Thoracic aorta (tissue), 2 donors: ENCODE measurements at regions not wholly inside any gene's neighbourhood (a gene's known extent, or its start where the extent isn't known, plus 50 kb on each side); places are given as distances from the start of the nearest gene placed in this dataset.

ENCODE experiments used
- ATAC-seq: fragments of 150-250 bp; one replicate; pipeline ENCODE4 v1.8.0; 2017; ENCODE audit warnings: low read depth; ENCODE audit not compliant: insufficient number of reproducible peaks, low FRiP score
- DNase-seq: peaks from one replicate; pipeline ENCODE4 v3.0.0-alpha.2; 2020; ENCODE audit warnings: low spot score
- H3K27ac ChIP-seq, 2 donors: fragments of 200-600 bp; sonication (generic); 1 replicate in 1 of 2; 2 replicates in 1 of 2; pipeline ENCODE4 v1.5.1; 2016; ENCODE audit warnings: mild to moderate bottlenecking in 2 of 2, moderate library complexity in 2 of 2
- H3K27me3 ChIP-seq: fragments of 200-600 bp; sonication (generic); replicated peaks from 2 replicates; pipeline ENCODE4 v1.6.0; 2016; ENCODE audit warnings: mild to moderate bottlenecking; ENCODE audit not compliant: insufficient read depth
- H3K36me3 ChIP-seq: fragments of 200-600 bp; sonication (generic); one replicate; pipeline ENCODE4 v1.5.1; 2016
- H3K4me1 ChIP-seq, 2 donors: fragments of 200-600 bp; sonication (generic); 1 replicate in 1 of 2; 2 replicates in 1 of 2; pipeline versions ENCODE4 v1.5.1 to v1.6.0; 2016; ENCODE audit warnings: low read depth in 2 of 2, mild to moderate bottlenecking in 1 of 2; ENCODE audit not compliant: control insufficient read depth in 1 of 2
- H3K4me3 ChIP-seq: fragments of 200-600 bp; sonication (generic); 2 replicates; pipeline ENCODE4 v1.5.1; 2016; ENCODE audit warnings: mild to moderate bottlenecking
- H3K9me3 ChIP-seq: fragments of 200-600 bp; sonication (generic); 2 replicates; pipeline ENCODE4 v1.5.1; 2016
- CTCF ChIP-seq: fragments of 200-600 bp; sonication (generic); IDR thresholded peaks from one replicate; pipeline ENCODE4 v1.5.1; 2019; ENCODE audit warnings: antibody characterized with exemption

GRCh38 chr12:63400718-63401117 is 249.7 kb upstream of the AVPR1A start:
- no peak for TF ChIP-seq CTCF
- no peak for ATAC-seq
- no peak overlapping the region for H3K27ac ChIP-seq
- no peaks in the 10 kb centered on the region for H3K9me3 ChIP-seq
- no peak overlapping the region for H3K4me3 ChIP-seq
- no peak for DNase-seq
- H3K27me3 ChIP-seq: no peaks in the 10 kb centered on the region
- H3K36me3 ChIP-seq: no peaks in the 10 kb centered on the region
- no peaks in the 10 kb centered on the region for H3K4me1 ChIP-seq

GRCh38 chr12:63400318-63400717 is 249.3 kb upstream of the AVPR1A start:
- no peak for TF ChIP-seq CTCF
- Histone ChIP-seq H3K9me3 (no peaks in the 10 kb centered on the region), H3K4me1 (no peaks in the 10 kb centered on the region), H3K27ac (no peak overlapping the region), H3K4me3 (no peak overlapping the region), H3K27me3 (no peaks in the 10 kb centered on the region), H3K36me3 (no peaks in the 10 kb centered on the region)
- DNase-seq: no peak
- no peak for ATAC-seq

- H3K9me3 ChIP-seq: no peaks in the 10 kb centered on the region
- ATAC-seq (no peak), DNase-seq (no peak)
- no peak for TF ChIP-seq CTCF
- no peaks in the 10 kb centered on the region for H3K4me1 ChIP-seq
- H3K27me3 ChIP-seq: no peaks in the 10 kb centered on the region
- H3K4me3 ChIP-seq: no peak overlapping the region
- H3K36me3 ChIP-seq: no peaks in the 10 kb centered on the region
- no peak overlapping the region for H3K27ac ChIP-seq
Measured at GRCh38 chr12:63397807-63398206, 246.8 kb upstream of the AVPR1A start.

DNA sequence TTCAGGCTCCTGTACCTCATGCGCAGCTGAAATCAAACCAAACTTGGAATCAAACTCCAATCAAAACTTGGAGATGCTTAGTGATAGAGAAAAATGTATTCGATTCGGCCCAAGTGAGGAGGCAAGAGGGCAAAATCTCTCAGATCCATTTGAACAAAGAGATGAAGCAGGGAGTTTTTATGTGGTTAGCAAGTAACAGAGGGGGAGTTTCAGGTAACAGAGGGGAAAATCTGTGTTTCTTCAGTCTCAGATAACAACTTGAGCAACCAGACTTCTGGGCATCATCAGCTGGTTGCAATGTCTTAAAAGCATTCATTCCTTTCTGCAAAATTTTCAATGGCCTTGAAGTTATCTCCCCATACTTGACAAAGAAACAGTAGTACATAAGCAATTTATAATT is 245.1 kb upstream of the AVPR1A start:
- no peaks in the 10 kb centered on the region for H3K27me3 ChIP-seq
- ATAC-seq (no peak), DNase-seq (no peak)
- H3K4me3 ChIP-seq: no peak overlapping the region
- H3K9me3 ChIP-seq: no peaks in the 10 kb centered on the region
- TF ChIP-seq CTCF: no peak
- H3K36me3 ChIP-seq: no peaks in the 10 kb centered on the region
- H3K27ac ChIP-seq: no peak overlapping the region
- H3K4me1 ChIP-seq: no peaks in the 10 kb centered on the region

DNA sequence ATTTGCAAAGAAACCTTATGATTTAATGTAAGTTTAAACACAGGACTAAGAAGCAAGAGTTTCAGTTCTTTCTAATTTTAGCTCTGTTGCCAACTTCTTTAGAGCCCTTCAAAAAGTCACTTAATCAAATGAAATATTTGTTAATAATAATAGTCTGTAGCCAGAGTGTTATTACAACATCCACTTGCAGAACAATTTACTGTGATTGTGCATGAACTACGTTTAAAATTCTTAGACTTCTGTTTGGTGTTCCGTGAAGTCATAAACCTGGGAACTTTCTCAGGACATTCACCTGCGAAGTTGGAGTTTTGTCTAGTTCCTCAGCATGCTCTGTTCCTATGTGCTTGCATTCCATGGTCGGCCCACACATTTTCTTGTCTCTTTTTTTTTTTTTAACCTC is 244.0 kb upstream of the AVPR1A start:
- no peak for TF ChIP-seq CTCF
- Histone ChIP-seq H3K4me3 (no peak overlapping the region), H3K36me3 (no peaks in the 10 kb centered on the region), H3K27me3 (no peaks in the 10 kb centered on the region), H3K27ac (no peak overlapping the region), H3K4me1 (no peaks in the 10 kb centered on the region), H3K9me3 (no peaks in the 10 kb centered on the region)
- ATAC-seq (no peak), DNase-seq (no peak)
